WTC11 (cell line): ENCODE measurements at regions not wholly inside any gene's neighbourhood (a gene's known extent, or its start where the extent isn't known, plus 50 kb on each side); places are given as distances from the start of the nearest gene placed in this dataset.

Source experiments
- ATAC-seq: fragments of 200-7000 bp; cut with Tn5 transposase; 2 replicates; pipeline ENCODE4 v1.10.0; 2021; ENCODE audit warnings: mild to moderate bottlenecking, moderate library complexity
- CTCF ChIA-PET: fragments of 300-600 bp; sonication (Branson Sonifier 250); formaldehyde crosslinking; loops from one replicate; lab custom pipeline; 2021; ENCODE audit warnings: antibody characterized with exemption; lab: Charles Lee
- POLR2A ChIA-PET: fragments of 350-600 bp; sonication (Branson Sonifier 250); formaldehyde crosslinking; loops from one replicate; lab custom pipeline; 2021; ENCODE audit warnings: antibody characterized with exemption; lab: Charles Lee
- DNase-seq: peaks from one replicate; pipeline ENCODE4 v3.0.0; 2021; ENCODE audit warnings: low spot score
- H3K27ac Mint-ChIP-seq: 2 replicates; pipeline ENCODE4 v1.8.0; 2021; ENCODE audit warnings: mixed read lengths
- H3K27me3 Mint-ChIP-seq: 2 replicates; pipeline ENCODE4 v1.8.0; 2021; ENCODE audit warnings: low read depth, mild to moderate bottlenecking, moderate library complexity, mixed read lengths
- H3K36me3 Mint-ChIP-seq: 2 replicates; pipeline ENCODE4 v1.8.0; 2021; ENCODE audit warnings: mixed read lengths
- H3K4me1 Mint-ChIP-seq: 2 replicates; pipeline ENCODE4 v1.8.0; 2022; ENCODE audit warnings: mixed read lengths
- H3K4me3 Mint-ChIP-seq: 2 replicates; pipeline ENCODE4 v1.8.0; 2021; ENCODE audit warnings: mild to moderate bottlenecking, moderate library complexity, mixed read lengths
- H3K9me3 Mint-ChIP-seq: 2 replicates; pipeline ENCODE4 v1.8.0; 2021; ENCODE audit warnings: mixed read lengths
- CREB1 ChIP-seq: sonication (generic); formaldehyde crosslinking; IDR thresholded peaks from 2 replicates; pipeline ENCODE4 v1.8.0; 2023; ENCODE audit warnings: mild to moderate bottlenecking, missing genetic modification reagents
- FOXJ3 ChIP-seq: sonication (generic); formaldehyde crosslinking; IDR thresholded peaks from 2 replicates; pipeline ENCODE4 v1.9.0; 2021; ENCODE audit warnings: missing genetic modification reagents, mild to moderate bottlenecking, borderline replicate concordance
- FOXP1 ChIP-seq: sonication (generic); formaldehyde crosslinking; IDR thresholded peaks from 2 replicates; pipeline ENCODE4 v1.8.0; 2022; ENCODE audit warnings: missing genetic modification reagents, mild to moderate bottlenecking, moderate library complexity, borderline replicate concordance
- IRF2 ChIP-seq: sonication (generic); formaldehyde crosslinking; IDR thresholded peaks from 2 replicates; pipeline ENCODE4 v1.8.0; 2022; ENCODE audit warnings: low read depth, missing genetic modification reagents, borderline replicate concordance
- NFATC4 ChIP-seq: fragments of 250-450 bp; sonication (Bioruptor Pico); IDR thresholded peaks from 2 replicates; pipeline ENCODE4 v1.9.0; 2021; ENCODE audit warnings: mild to moderate bottlenecking
- NR2C2 ChIP-seq: sonication (generic); formaldehyde crosslinking; IDR thresholded peaks from 2 replicates; pipeline ENCODE4 v1.8.0; 2022; ENCODE audit warnings: mild to moderate bottlenecking, missing genetic modification reagents
- OVOL2 ChIP-seq: fragments of 250-450 bp; sonication (Bioruptor Pico); IDR thresholded peaks from 2 replicates; pipeline ENCODE4 v1.9.0; 2021; ENCODE audit warnings: mild to moderate bottlenecking, borderline replicate concordance
- PRRX2 ChIP-seq: fragments of 250-450 bp; sonication (Bioruptor Pico); IDR thresholded peaks from 2 replicates; pipeline ENCODE4 v1.8.0; 2021; ENCODE audit warnings: mild to moderate bottlenecking
- RELA ChIP-seq: sonication (generic); formaldehyde crosslinking; IDR thresholded peaks from 2 replicates; pipeline ENCODE4 v1.8.1; 2022; ENCODE audit warnings: missing genetic modification reagents, mild to moderate bottlenecking, borderline replicate concordance
- TEAD4 ChIP-seq: sonication (generic); formaldehyde crosslinking; IDR thresholded peaks from 2 replicates; pipeline ENCODE4 v1.8.0; 2022; ENCODE audit warnings: mild to moderate bottlenecking, missing genetic modification reagents
- ZNF219 ChIP-seq: sonication (generic); formaldehyde crosslinking; IDR thresholded peaks from 2 replicates; pipeline ENCODE4 v1.8.0; 2023; ENCODE audit warnings: missing genetic modification reagents, mild to moderate bottlenecking, borderline replicate concordance
- ZNF232 ChIP-seq: sonication (generic); formaldehyde crosslinking; IDR thresholded peaks from 2 replicates; pipeline ENCODE4 v1.8.0; 2022; ENCODE audit warnings: mild to moderate bottlenecking, missing genetic modification reagents
- ZNF263 ChIP-seq: sonication (generic); formaldehyde crosslinking; IDR thresholded peaks from 2 replicates; pipeline ENCODE4 v1.8.1; 2022; ENCODE audit warnings: low read depth, mild to moderate bottlenecking, moderate library complexity, missing genetic modification reagents
- TF ChIP-seq, protein P1 (sequence below): sonication (generic); formaldehyde crosslinking; IDR thresholded peaks from 2 replicates; pipeline ENCODE4 v1.8.1; 2023; ENCODE audit warnings: mild to moderate bottlenecking, missing genetic modification reagents
- TF ChIP-seq, protein P2 (sequence below): sonication (generic); formaldehyde crosslinking; IDR thresholded peaks from 2 replicates; pipeline ENCODE4 v1.8.1; 2022; ENCODE audit warnings: low read depth, missing genetic modification reagents, borderline replicate concordance
- TF ChIP-seq, protein P3 (sequence below): sonication (generic); formaldehyde crosslinking; IDR thresholded peaks from 2 replicates; pipeline ENCODE4 v1.8.1; 2022; ENCODE audit warnings: missing genetic modification reagents, borderline replicate concordance
- TF ChIP-seq, protein P4 (sequence below): sonication (generic); formaldehyde crosslinking; conservative IDR thresholded peaks from 2 replicates; pipeline ENCODE4 v1.8.1; 2023; ENCODE audit warnings: mild to moderate bottlenecking, low read depth, missing genetic modification reagents, moderate library complexity
- TF ChIP-seq, protein P5 (sequence below): sonication (generic); formaldehyde crosslinking; IDR thresholded peaks from 2 replicates; pipeline ENCODE4 v1.8.1; 2022; ENCODE audit warnings: mild to moderate bottlenecking, moderate library complexity, missing genetic modification reagents
- TF ChIP-seq, protein P6 (sequence below): sonication (generic); formaldehyde crosslinking; IDR thresholded peaks from 2 replicates; pipeline ENCODE4 v1.8.1; 2023; ENCODE audit warnings: mild to moderate bottlenecking, missing genetic modification reagents

DNA sequence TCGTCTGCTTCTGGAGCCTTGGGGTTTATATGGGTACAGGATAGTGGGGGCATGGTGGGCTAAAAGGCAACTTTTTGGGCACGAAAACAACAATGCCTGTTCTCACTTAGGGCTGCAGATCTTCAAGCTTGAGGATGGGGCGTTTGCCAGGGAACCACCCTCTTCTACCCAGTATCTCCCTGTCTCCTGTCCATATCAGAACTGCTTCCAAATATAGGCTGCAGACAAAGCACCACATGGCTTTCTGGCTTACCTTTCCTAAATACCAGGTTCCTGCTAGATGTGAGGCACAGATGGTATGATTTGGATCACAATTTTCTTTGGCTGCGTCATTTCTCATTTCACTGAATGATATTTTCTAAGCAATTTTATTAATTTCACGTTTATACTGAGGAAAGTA, 70.4 kb downstream of the CMAS start (continued):
- no peak for TF ChIP-seq PRRX2 (CRISPR knock-in tag)
- no peak for TF ChIP-seq IRF2 (CRISPR knock-in tag)

DNA sequence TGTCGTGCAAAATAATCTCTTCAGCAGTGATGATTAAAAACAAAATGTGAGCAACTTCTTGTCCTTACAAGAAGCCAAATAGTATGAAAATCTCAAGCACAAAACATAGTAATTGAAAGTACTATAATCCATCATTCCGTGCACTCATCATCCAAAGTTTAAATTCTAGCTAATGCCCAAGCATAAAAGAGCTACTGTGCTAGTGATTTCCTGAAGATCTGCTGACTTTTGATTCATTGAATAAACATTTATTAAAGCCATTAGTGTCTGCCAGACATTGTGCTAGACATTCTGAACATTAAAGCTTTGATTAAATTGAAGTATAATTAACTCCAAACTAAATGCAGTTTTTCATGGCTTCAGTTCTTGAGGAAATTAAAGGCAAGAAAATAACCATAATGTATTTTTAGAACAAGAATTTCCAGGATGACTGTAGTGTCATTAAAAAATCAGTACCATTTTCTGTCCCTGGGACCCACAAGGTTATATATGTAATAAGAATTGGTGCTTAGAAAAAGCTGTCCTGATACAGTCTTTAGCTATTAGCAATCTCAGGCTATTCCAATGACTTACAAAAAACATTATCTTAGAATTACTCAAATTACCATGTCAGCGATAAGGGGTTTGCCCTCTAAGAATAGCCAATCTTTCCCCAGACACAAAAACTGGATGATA, 71.7 kb downstream of the CMAS start:
- ChIA-PET POLR2A (no interaction called here), CTCF (interaction anchor here (1.8 kb wide), 1 partner anchor 218 kb away, joined by 5 read pairs; no protein-coding TSS in a partner anchor)
- Mint-ChIP-seq H3K9me3 (no peaks in the 10 kb centered on the region), H3K4me3 (no peak overlapping the region), H3K27me3 (no peaks in the 10 kb centered on the region), H3K4me1 (no peaks in the 10 kb centered on the region), H3K36me3 (no peaks in the 10 kb centered on the region), H3K27ac (no peak overlapping the region)
- ATAC-seq = no peak
- no peak for DNase-seq
- TF ChIP-seq ZNF263 (no peak), PRRX2 (CRISPR knock-in tag) (no peak), FOXP1 (CRISPR knock-in tag) (no peak), RELA (CRISPR knock-in tag) (no peak), CREB1 (CRISPR knock-in tag) (no peak), TEAD4 (no peak), ZNF219 (no peak), ZNF232 (CRISPR knock-in tag) (no peak), NR2C2 (CRISPR knock-in tag) (no peak), NFATC4 (CRISPR knock-in tag) (no peak), OVOL2 (CRISPR knock-in tag) (no peak), FOXJ3 (CRISPR knock-in tag) (no peak)
- TF ChIP-seq, protein P1, sequence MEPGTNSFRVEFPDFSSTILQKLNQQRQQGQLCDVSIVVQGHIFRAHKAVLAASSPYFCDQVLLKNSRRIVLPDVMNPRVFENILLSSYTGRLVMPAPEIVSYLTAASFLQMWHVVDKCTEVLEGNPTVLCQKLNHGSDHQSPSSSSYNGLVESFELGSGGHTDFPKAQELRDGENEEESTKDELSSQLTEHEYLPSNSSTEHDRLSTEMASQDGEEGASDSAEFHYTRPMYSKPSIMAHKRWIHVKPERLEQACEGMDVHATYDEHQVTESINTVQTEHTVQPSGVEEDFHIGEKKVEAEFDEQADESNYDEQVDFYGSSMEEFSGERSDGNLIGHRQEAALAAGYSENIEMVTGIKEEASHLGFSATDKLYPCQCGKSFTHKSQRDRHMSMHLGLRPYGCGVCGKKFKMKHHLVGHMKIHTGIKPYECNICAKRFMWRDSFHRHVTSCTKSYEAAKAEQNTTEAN (CRISPR knock-in tag) = no peak
- TF ChIP-seq, protein P2, sequence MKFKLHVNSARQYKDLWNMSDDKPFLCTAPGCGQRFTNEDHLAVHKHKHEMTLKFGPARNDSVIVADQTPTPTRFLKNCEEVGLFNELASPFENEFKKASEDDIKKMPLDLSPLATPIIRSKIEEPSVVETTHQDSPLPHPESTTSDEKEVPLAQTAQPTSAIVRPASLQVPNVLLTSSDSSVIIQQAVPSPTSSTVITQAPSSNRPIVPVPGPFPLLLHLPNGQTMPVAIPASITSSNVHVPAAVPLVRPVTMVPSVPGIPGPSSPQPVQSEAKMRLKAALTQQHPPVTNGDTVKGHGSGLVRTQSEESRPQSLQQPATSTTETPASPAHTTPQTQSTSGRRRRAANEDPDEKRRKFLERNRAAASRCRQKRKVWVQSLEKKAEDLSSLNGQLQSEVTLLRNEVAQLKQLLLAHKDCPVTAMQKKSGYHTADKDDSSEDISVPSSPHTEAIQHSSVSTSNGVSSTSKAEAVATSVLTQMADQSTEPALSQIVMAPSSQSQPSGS (CRISPR knock-in tag) = no peak
- TF ChIP-seq, protein P3, sequence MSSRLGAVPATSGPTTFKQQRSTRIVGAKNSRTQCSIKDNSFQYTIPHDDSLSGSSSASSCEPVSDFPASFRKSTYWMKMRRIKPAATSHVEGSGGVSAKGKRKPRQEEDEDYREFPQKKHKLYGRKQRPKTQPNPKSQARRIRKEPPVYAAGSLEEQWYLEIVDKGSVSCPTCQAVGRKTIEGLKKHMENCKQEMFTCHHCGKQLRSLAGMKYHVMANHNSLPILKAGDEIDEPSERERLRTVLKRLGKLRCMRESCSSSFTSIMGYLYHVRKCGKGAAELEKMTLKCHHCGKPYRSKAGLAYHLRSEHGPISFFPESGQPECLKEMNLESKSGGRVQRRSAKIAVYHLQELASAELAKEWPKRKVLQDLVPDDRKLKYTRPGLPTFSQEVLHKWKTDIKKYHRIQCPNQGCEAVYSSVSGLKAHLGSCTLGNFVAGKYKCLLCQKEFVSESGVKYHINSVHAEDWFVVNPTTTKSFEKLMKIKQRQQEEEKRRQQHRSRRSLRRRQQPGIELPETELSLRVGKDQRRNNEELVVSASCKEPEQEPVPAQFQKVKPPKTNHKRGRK (CRISPR knock-in tag) = no peak
- TF ChIP-seq, protein P4, sequence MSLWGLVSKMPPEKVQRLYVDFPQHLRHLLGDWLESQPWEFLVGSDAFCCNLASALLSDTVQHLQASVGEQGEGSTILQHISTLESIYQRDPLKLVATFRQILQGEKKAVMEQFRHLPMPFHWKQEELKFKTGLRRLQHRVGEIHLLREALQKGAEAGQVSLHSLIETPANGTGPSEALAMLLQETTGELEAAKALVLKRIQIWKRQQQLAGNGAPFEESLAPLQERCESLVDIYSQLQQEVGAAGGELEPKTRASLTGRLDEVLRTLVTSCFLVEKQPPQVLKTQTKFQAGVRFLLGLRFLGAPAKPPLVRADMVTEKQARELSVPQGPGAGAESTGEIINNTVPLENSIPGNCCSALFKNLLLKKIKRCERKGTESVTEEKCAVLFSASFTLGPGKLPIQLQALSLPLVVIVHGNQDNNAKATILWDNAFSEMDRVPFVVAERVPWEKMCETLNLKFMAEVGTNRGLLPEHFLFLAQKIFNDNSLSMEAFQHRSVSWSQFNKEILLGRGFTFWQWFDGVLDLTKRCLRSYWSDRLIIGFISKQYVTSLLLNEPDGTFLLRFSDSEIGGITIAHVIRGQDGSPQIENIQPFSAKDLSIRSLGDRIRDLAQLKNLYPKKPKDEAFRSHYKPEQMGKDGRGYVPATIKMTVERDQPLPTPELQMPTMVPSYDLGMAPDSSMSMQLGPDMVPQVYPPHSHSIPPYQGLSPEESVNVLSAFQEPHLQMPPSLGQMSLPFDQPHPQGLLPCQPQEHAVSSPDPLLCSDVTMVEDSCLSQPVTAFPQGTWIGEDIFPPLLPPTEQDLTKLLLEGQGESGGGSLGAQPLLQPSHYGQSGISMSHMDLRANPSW (CRISPR knock-in tag) = no peak
- TF ChIP-seq, protein P5, sequence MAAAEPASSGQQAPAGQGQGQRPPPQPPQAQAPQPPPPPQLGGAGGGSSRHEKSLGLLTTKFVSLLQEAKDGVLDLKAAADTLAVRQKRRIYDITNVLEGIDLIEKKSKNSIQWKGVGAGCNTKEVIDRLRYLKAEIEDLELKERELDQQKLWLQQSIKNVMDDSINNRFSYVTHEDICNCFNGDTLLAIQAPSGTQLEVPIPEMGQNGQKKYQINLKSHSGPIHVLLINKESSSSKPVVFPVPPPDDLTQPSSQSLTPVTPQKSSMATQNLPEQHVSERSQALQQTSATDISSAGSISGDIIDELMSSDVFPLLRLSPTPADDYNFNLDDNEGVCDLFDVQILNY (CRISPR knock-in tag) = no peak
- TF ChIP-seq, protein P6, sequence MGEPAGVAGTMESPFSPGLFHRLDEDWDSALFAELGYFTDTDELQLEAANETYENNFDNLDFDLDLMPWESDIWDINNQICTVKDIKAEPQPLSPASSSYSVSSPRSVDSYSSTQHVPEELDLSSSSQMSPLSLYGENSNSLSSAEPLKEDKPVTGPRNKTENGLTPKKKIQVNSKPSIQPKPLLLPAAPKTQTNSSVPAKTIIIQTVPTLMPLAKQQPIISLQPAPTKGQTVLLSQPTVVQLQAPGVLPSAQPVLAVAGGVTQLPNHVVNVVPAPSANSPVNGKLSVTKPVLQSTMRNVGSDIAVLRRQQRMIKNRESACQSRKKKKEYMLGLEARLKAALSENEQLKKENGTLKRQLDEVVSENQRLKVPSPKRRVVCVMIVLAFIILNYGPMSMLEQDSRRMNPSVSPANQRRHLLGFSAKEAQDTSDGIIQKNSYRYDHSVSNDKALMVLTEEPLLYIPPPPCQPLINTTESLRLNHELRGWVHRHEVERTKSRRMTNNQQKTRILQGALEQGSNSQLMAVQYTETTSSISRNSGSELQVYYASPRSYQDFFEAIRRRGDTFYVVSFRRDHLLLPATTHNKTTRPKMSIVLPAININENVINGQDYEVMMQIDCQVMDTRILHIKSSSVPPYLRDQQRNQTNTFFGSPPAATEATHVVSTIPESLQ (CRISPR knock-in tag) = no peak
